Uterus (tissue), 2 donors: ENCODE measurements at regions not wholly inside any gene's neighbourhood (a gene's known extent, or its start where the extent isn't known, plus 50 kb on each side); places are given as distances from the start of the nearest gene placed in this dataset.

Experiments
- CTCF ChIP-seq, 4 experiments: fragments of 200-600 bp in 2 of 4; fragments of 450-650 bp in 2 of 4; sonication (generic) in 2 of 4; IDR thresholded peaks; one replicate each; pipeline ENCODE4 v1.5.1; 2016 to 2019; ENCODE audit warnings: antibody characterized with exemption in 4 of 4, mild to moderate bottlenecking in 2 of 4, moderate library complexity in 1 of 4
- POLR2A ChIP-seq, 2 donors: fragments of 450-650 bp; IDR thresholded peaks; one replicate each; pipeline ENCODE4 v1.6.1; 2016; ENCODE audit warnings: antibody characterized with exemption in 2 of 2, mild to moderate bottlenecking in 1 of 2, moderate library complexity in 1 of 2

- TF ChIP-seq CTCF (IDR thresholded peaks at IDR 0.05) (no peak), POLR2A (IDR thresholded peaks at IDR 0.05) (no peak)
Observed at GRCh38 chr18:11437046-11437445, 172.3 kb upstream of the SLC35G4 start.
